Choroid plexus epithelial cell (primary cell): ENCODE measurements at regions not wholly inside any gene's neighbourhood (a gene's known extent, or its start where the extent isn't known, plus 50 kb on each side); places are given as distances from the start of the nearest gene placed in this dataset.
"Not testable (repeated sequence)": the region's sequence is repeated elsewhere in the genome, so short reads cannot be mapped to it uniquely, and the experiment has no call there.

Experiments
- DNase-seq: peaks from one replicate; pipeline ENCODE4 v3.0.0-alpha.2; 2010; ENCODE audit warnings: low read depth
- H3K4me3 ChIP-seq: 2 replicates; pipeline ENCODE4 v1.5.1; 2011; ENCODE audit warnings: low read depth, mild to moderate bottlenecking, control low read depth, low read length, moderate library complexity
- CTCF ChIP-seq: conservative IDR thresholded peaks from 2 replicates; pipeline ENCODE4 v1.5.1; 2011; ENCODE audit warnings: low read depth, mild to moderate bottlenecking, control low read depth, inconsistent platforms, low read length, moderate library complexity

GRCh38 chr12:107184359-107184930 is 91.1 kb upstream of the CRY1 start:
- DNase-seq = no peak
- no peak for TF ChIP-seq CTCF
- H3K4me3 ChIP-seq = no peak overlapping the region

DNA sequence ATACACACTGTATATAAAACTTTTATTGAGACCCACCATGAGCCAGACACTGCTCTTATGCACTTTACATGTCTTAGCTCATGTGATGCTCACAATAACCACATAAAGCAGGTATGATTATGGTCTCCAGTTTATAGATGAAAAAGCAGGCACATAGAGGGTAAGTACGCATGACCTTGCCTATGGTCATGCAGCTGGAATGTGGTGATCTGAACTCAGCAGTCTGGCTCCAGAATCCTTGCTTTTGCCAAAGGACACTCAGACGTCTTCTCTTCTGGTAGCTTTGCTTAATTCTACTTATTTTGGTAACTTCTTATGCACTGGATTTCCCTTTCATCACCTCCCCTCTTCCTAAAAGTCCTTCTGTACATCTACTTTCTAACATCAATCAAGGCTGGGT is 103.3 kb upstream of the CRY1 start:
- no peak overlapping the region for H3K4me3 ChIP-seq
- no peak for TF ChIP-seq CTCF
- DNase-seq = peak; percentile 73

DNA sequence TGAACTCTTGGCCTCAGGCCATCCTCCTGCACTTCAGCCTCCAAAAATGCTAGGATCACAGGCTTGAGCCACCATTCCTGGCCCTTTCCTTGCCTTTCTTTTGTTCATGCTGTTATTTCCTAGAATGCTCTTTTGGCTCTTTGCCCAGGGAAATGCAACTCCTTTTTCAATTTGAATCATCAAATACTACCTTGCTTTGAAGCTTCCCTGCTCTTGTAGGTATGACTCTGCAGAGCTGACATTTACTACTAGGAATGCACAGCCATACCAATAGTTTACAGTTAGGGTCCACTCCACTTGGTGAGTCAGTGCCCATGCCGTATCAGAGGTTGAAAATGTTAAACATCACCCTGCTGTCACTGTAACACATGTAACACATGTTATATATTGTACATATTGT is 107.0 kb upstream of the CRY1 start:
- no peak overlapping the region for H3K4me3 ChIP-seq
- DNase-seq = peak; percentile 65
- no peak for TF ChIP-seq CTCF

DNA sequence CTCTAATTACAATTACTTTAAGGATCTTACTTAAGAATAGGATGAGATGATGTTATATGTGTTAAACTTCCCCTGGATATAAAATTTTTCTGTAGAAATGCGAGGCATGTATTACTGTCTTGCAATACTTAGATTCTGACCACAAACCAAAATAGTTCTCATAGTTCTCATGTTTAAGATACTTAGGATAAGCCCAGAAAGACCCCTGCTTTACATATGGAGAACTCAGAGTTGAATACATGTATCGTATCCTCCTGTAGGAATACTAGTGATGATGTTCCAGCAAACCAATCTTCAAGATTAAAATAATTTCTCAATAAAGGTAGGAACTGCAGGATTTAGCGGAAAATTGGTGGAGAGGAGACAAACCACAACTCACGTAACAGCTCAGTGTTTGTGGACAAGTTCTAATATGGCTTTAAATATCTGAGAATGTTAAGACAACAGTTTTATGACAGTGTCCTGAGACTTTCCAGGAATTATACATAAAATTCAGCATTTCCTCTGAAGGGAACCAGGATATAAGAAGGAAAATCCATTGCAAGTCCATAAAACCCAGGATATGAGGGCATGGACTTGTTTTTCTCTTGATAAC is 114.7 kb upstream of the CRY1 start:
- no peak overlapping the region for H3K4me3 ChIP-seq
- DNase-seq = peak; percentile 79
- no peak for TF ChIP-seq CTCF

DNA sequence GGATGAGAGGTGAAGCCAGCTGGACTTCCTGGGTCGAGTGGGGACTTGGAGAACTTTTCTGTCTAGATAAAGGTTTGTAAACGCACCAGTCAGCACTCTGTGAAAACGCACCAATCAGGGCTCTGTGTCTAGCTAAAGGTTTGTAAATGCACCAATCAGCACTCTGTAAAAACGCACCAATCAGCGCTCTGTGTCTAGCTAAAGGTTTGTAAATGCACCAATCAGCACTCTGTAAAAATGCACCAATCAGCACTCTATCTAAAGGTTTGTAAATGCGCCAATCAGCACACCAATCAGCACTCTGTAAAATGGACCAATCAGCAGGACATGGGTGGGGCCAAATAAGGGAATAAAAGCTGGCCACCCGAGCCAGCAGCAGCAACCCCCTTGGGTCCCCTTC is 116.4 kb upstream of the CRY1 start:
- H3K4me3 ChIP-seq, DNase-seq: not testable (repeated sequence)

DNA sequence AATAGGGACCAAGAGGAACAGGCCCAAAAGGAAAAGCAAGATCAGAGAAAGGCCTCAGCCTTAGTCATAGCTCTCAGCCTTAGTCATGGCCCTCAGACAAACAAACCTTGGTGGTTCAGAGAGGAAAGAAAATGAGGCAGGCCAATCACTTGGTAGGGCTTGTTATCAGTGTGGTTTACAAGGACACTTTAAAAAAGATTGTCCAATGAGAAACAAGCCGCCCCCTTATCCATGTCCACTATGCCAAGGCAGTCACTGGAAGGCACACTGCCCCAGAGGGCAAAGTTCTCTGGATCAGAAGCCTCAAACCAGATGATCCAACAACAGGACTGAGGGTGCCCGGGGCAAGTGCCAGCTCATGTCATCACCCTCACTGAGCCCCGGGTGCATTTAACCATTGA is 121.0 kb upstream of the CRY1 start:
- peak; percentile 64 for DNase-seq

GRCh38 chr12:107216411-107216810 is 123.1 kb upstream of the CRY1 start:
- not testable (repeated sequence) for DNase-seq, H3K4me3 ChIP-seq

More for the DNA sequence above, 121.0 kb upstream of the CRY1 start:
- not testable (repeated sequence) for H3K4me3 ChIP-seq

DNA sequence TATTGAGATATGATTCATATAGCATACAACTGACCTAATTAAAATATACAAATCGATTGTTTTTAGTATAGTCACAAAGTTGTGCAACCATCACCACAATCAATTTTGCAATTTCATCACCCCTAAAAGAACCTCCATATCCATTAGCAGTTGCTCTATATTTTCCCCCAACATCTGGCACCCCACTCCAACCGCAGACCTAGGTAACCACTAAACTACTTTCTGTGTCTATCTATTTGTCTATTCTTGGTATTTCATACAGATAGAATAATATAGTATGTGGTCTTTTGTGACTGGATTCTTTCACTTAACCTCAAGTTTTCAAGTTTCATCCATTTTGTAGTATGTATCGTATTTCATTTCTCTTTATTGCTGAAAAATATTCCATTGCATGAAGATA is 126.0 kb upstream of the CRY1 start:
- no peak for TF ChIP-seq CTCF
- H3K4me3 ChIP-seq = no peak overlapping the region
- no peak for DNase-seq

GRCh38 chr12:107221913-107222312 is 128.6 kb upstream of the CRY1 start:
- no peak for TF ChIP-seq CTCF
- DNase-seq = no peak
- no peak overlapping the region for H3K4me3 ChIP-seq
